HG02885 (cell line): ENCODE measurements at regions not wholly inside any gene's neighbourhood (a gene's known extent, or its start where the extent isn't known, plus 50 kb on each side); places are given as distances from the start of the nearest gene placed in this dataset.
"Not testable (repeated sequence)": the region's sequence is repeated elsewhere in the genome, so short reads cannot be mapped to it uniquely, and the experiment has no call there.

Experiments used
- ATAC-seq: cut with Tn5 transposase; IDR thresholded peaks from one replicate; pipeline ENCODE4 v1.9.1; 2021; ENCODE audit warnings: mild to moderate bottlenecking; ENCODE audit not compliant: unreplicated experiment, poor library complexity

- ATAC-seq: not testable (repeated sequence)
Observed at GRCh38 chr1:115147928-115148327, 58.6 kb upstream of the TSPAN2 start.

- ATAC-seq: no peak
Observed at GRCh38 chr1:115145226-115145625, 55.9 kb upstream of the TSPAN2 start.

GRCh38 chr1:115144176-115144575 lies 54.9 kb upstream of the TSPAN2 start:
- ATAC-seq: no peak

GRCh38 chr1:115142616-115143015 lies 53.3 kb upstream of the TSPAN2 start:
- no peak for ATAC-seq

- ATAC-seq: no peak
Observed at GRCh38 chr1:115141145-115141454, 51.8 kb upstream of the TSPAN2 start.

GRCh38 chr1:115140442-115141144 lies 51.3 kb upstream of the TSPAN2 start:
- ATAC-seq: no peak

GRCh38 chr1:115139381-115139780 lies 50.1 kb upstream of the TSPAN2 start:
- ATAC-seq: no peak
